CD14-positive monocyte (primary cell): ENCODE measurements at regions not wholly inside any gene's neighbourhood (a gene's known extent, or its start where the extent isn't known, plus 50 kb on each side); places are given as distances from the start of the nearest gene placed in this dataset.

Source experiments
- DNase-seq, 3 donors: peaks; one replicate each; pipeline ENCODE4 v3.0.0-alpha.2; 2011 to 2022
- H2AFZ ChIP-seq: 2 replicates; pipeline ENCODE4 v1.6.0; 2012; ENCODE audit warnings: mild to moderate bottlenecking, low read depth, low read length, inconsistent platforms; ENCODE audit not compliant: insufficient read depth, poor library complexity, severe bottlenecking
- H3K27ac ChIP-seq, 2 donors: 1 replicate in 1 of 2; 2 replicates in 1 of 2; pipeline ENCODE4 v1.5.1; 2012 to 2013; ENCODE audit warnings: low read length in 2 of 2, control low read depth in 1 of 2, inconsistent platforms in 1 of 2, low read depth in 1 of 2, mild to moderate bottlenecking in 1 of 2
- H3K27me3 ChIP-seq, 2 donors: one replicate each; pipeline versions ENCODE4 v1.6.0 to v1.6.1; 2011 to 2013; ENCODE audit warnings: low read length in 2 of 2; ENCODE audit not compliant: control insufficient read depth in 2 of 2, insufficient read depth in 2 of 2
- H3K36me3 ChIP-seq, 2 donors: replicated peaks in 1 of 2; 1 replicate in 1 of 2; 2 replicates in 1 of 2; pipeline versions ENCODE4 v1.5.1 to v1.6.1; 2012 to 2013; ENCODE audit warnings: low read length in 2 of 2, control low read depth in 1 of 2, inconsistent platforms in 1 of 2, mild to moderate bottlenecking in 1 of 2; ENCODE audit not compliant: insufficient read depth in 2 of 2, control insufficient read depth in 1 of 2
- H3K4me1 ChIP-seq, 2 donors: 1 replicate in 1 of 2; 2 replicates in 1 of 2; pipeline versions ENCODE4 v1.5.1 to v1.6.1; 2012 to 2013; ENCODE audit warnings: low read length in 2 of 2, control low read depth in 1 of 2, inconsistent platforms in 1 of 2, mild to moderate bottlenecking in 1 of 2, moderate library complexity in 1 of 2; ENCODE audit not compliant: insufficient read depth in 2 of 2, control insufficient read depth in 1 of 2
- H3K4me2 ChIP-seq: replicated peaks from 2 replicates; pipeline ENCODE3; 2012; ENCODE audit warnings: low read length, moderate library complexity, mild to moderate bottlenecking; ENCODE audit not compliant: poor library complexity, severe bottlenecking; ENCODE audit errors: extremely low read depth
- H3K4me3 ChIP-seq, 3 experiments: fragments of 200-600 bp in 1 of 3; sonication (generic) in 1 of 3; replicated peaks in 1 of 3; 1 replicate in 2 of 3; 2 replicates in 1 of 3; pipeline ENCODE4 v1.5.1; 2011 to 2013; ENCODE audit warnings: low read length in 3 of 3, mild to moderate bottlenecking in 3 of 3, control low read depth in 2 of 3, low read depth in 2 of 3, inconsistent platforms in 1 of 3, moderate library complexity in 1 of 3
- H3K79me2 ChIP-seq: 2 replicates; pipeline ENCODE4 v1.6.0; 2012; ENCODE audit warnings: mild to moderate bottlenecking, control low read depth, inconsistent platforms, low read length, moderate library complexity; ENCODE audit not compliant: insufficient read depth
- H3K9ac ChIP-seq: 2 replicates; pipeline ENCODE4 v1.6.0; 2017; ENCODE audit warnings: low read length, mild to moderate bottlenecking; ENCODE audit not compliant: insufficient read depth, poor library complexity, severe bottlenecking
- H3K9me3 ChIP-seq, 2 donors: replicated peaks in 1 of 2; 1 replicate in 1 of 2; 2 replicates in 1 of 2; pipeline versions ENCODE4 v1.5.1 to v1.6.1; 2012 to 2013; ENCODE audit warnings: low read length in 2 of 2, control low read depth in 1 of 2; ENCODE audit not compliant: control insufficient read depth in 1 of 2, insufficient read depth in 1 of 2
- H4K20me1 ChIP-seq: 2 replicates; pipeline ENCODE4 v1.6.0; 2012; ENCODE audit warnings: mild to moderate bottlenecking, low read length, control low read depth, moderate library complexity; ENCODE audit not compliant: insufficient read depth
- H3K27ac Mint-ChIP-seq, 7 donors: one replicate each; pipeline ENCODE4 v1.8.0; 2020; ENCODE audit warnings: mild to moderate bottlenecking in 7 of 7, mixed read lengths in 7 of 7, moderate library complexity in 6 of 7, inconsistent platforms in 2 of 7
- H3K27me3 Mint-ChIP-seq, 3 donors: one replicate each; pipeline ENCODE4 v1.8.0; 2021 to 2022; ENCODE audit warnings: low read depth in 3 of 3, mild to moderate bottlenecking in 3 of 3, mixed read lengths in 3 of 3, moderate library complexity in 3 of 3, inconsistent platforms in 1 of 3
- H3K36me3 Mint-ChIP-seq, 2 donors: one replicate each; pipeline ENCODE4 v1.8.0; 2020; ENCODE audit warnings: mixed read lengths in 2 of 2, inconsistent platforms in 1 of 2, mild to moderate bottlenecking in 1 of 2
- H3K4me1 Mint-ChIP-seq: one replicate; pipeline ENCODE4 v1.8.0; 2020; ENCODE audit warnings: mild to moderate bottlenecking, mixed read lengths
- H3K4me3 Mint-ChIP-seq, 2 donors: one replicate each; pipeline ENCODE4 v1.8.0; 2020; ENCODE audit warnings: mild to moderate bottlenecking in 2 of 2, mixed read lengths in 2 of 2, moderate library complexity in 1 of 2
- H3K9me3 Mint-ChIP-seq, 7 donors: one replicate each; pipeline ENCODE4 v1.8.0; 2020 to 2022; ENCODE audit warnings: mixed read lengths in 7 of 7, mild to moderate bottlenecking in 6 of 7, moderate library complexity in 6 of 7, inconsistent platforms in 2 of 7
- WGBS: methylation state at CpG from one replicate; pipeline ENCODE4 v1.1.5; 2013; ENCODE audit warnings: missing lambda C conversion rate; ENCODE audit not compliant: insufficient coverage; 5-methylcytosine and 5-hydroxymethylcytosine counted together
- intact Hi-C, 2 donors: fragments of 100-400 bp; cut with micrococcal nuclease; formaldehyde crosslinking; loops; one replicate each; pipeline versions ENCODE4 v1.15.0 to v1.15.1; 2023
- TF ChIP-seq, protein P1 (sequence below): fragments of 200-600 bp; IDR thresholded peaks from one replicate; pipeline ENCODE4 v1.8.0; 2022; ENCODE audit warnings: antibody characterized with exemption, mild to moderate bottlenecking

GRCh38 chr1:90534116-90534515 lies 183.0 kb downstream of the BARHL2 start:
- H3K27ac Mint-ChIP-seq, result no peak overlapping the region
- intact Hi-C loops, result no loop called here
- H3K4me3 Mint-ChIP-seq, result no peak overlapping the region
- TF ChIP-seq, protein P1, sequence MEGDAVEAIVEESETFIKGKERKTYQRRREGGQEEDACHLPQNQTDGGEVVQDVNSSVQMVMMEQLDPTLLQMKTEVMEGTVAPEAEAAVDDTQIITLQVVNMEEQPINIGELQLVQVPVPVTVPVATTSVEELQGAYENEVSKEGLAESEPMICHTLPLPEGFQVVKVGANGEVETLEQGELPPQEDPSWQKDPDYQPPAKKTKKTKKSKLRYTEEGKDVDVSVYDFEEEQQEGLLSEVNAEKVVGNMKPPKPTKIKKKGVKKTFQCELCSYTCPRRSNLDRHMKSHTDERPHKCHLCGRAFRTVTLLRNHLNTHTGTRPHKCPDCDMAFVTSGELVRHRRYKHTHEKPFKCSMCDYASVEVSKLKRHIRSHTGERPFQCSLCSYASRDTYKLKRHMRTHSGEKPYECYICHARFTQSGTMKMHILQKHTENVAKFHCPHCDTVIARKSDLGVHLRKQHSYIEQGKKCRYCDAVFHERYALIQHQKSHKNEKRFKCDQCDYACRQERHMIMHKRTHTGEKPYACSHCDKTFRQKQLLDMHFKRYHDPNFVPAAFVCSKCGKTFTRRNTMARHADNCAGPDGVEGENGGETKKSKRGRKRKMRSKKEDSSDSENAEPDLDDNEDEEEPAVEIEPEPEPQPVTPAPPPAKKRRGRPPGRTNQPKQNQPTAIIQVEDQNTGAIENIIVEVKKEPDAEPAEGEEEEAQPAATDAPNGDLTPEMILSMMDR, result no peak
- Histone ChIP-seq H3K36me3 (no peaks in the 10 kb centered on the region), H2AFZ (no peak overlapping the region), H3K4me3 (no peak overlapping the region), H3K27me3 (no peaks in the 10 kb centered on the region), H3K4me2 (no peak overlapping the region), H3K9ac (no peak overlapping the region), H3K27ac (no peak overlapping the region), H3K9me3 (no peaks in the 10 kb centered on the region), H3K4me1 (no peaks in the 10 kb centered on the region), H3K79me2 (no peaks in the 10 kb centered on the region), H4K20me1 (no peaks in the 10 kb centered on the region)
- H3K27me3 Mint-ChIP-seq, result peaks cover 2 to 4% (median 2%) of the 10 kb centered on the region in 3 donors
- H3K36me3 Mint-ChIP-seq, result no peaks in the 10 kb centered on the region
- 94% methylated on average over 4 of the region's 6 CpGs for WGBS
- DNase-seq, result no peak
- no peaks in the 10 kb centered on the region for H3K9me3 Mint-ChIP-seq
- no peaks in the 10 kb centered on the region for H3K4me1 Mint-ChIP-seq

- Histone ChIP-seq H3K4me3 (no peak overlapping the region), H4K20me1 (no peaks in the 10 kb centered on the region), H3K27me3 (no peaks in the 10 kb centered on the region), H2AFZ (no peak overlapping the region), H3K9ac (no peak overlapping the region), H3K4me2 (no peak overlapping the region), H3K27ac (no peak overlapping the region), H3K79me2 (no peaks in the 10 kb centered on the region), H3K36me3 (no peaks in the 10 kb centered on the region), H3K9me3 (no peaks in the 10 kb centered on the region), H3K4me1 (no peaks in the 10 kb centered on the region)
- no peak overlapping the region for H3K4me3 Mint-ChIP-seq
- H3K27me3 Mint-ChIP-seq, result peaks cover 0 to 4% (median 0%) of the 10 kb centered on the region in 3 donors
- TF ChIP-seq, protein P1, result no peak
- intact Hi-C loops, result no loop called here
- no peaks in the 10 kb centered on the region for H3K36me3 Mint-ChIP-seq
- DNase-seq, result no peak
- no peak overlapping the region for H3K27ac Mint-ChIP-seq
- H3K4me1 Mint-ChIP-seq, result no peaks in the 10 kb centered on the region
- peaks cover 0 to 6% (median 1%) of the 10 kb centered on the region in 7 donors for H3K9me3 Mint-ChIP-seq
Observed at GRCh38 chr1:90526954-90527353, 190.1 kb downstream of the BARHL2 start.
